Neuronal stem cell (in vitro differentiated cells): ENCODE measurements at regions not wholly inside any gene's neighbourhood (a gene's known extent, or its start where the extent isn't known, plus 50 kb on each side); places are given as distances from the start of the nearest gene placed in this dataset.

ENCODE experiments used
- DNase-seq: peaks from one replicate; pipeline ENCODE4 v3.0.0-alpha.2; 2013; ENCODE audit warnings: low spot score
- H2AFZ ChIP-seq: one replicate; pipeline ENCODE4 v1.6.1; 2013; ENCODE audit warnings: mild to moderate bottlenecking, low read length, inconsistent platforms
- H2AK5ac ChIP-seq: 2 replicates; pipeline ENCODE4 v1.6.1; 2013; ENCODE audit warnings: low read depth, mild to moderate bottlenecking, inconsistent platforms, low read length, moderate library complexity, mixed read lengths
- H2BK120ac ChIP-seq: 2 replicates; pipeline ENCODE4 v1.6.1; 2013; ENCODE audit warnings: low read depth, mild to moderate bottlenecking, inconsistent platforms, low read length, moderate library complexity, mixed read lengths
- H2BK12ac ChIP-seq: one replicate; pipeline ENCODE4 v1.6.1; 2013; ENCODE audit warnings: low read length, inconsistent platforms
- H2BK15ac ChIP-seq: 2 replicates; pipeline ENCODE4 v1.6.1; 2013; ENCODE audit warnings: mild to moderate bottlenecking, low read length, inconsistent platforms, mixed read lengths
- H2BK5ac ChIP-seq: one replicate; pipeline ENCODE4 v1.6.1; 2013; ENCODE audit warnings: inconsistent platforms, mild to moderate bottlenecking, low read length, moderate library complexity
- H3K14ac ChIP-seq: one replicate; pipeline ENCODE4 v1.6.1; 2013; ENCODE audit warnings: low read length, inconsistent platforms
- H3K18ac ChIP-seq: 2 replicates; pipeline ENCODE4 v1.6.1; 2013; ENCODE audit warnings: low read length, inconsistent platforms
- H3K23ac ChIP-seq: 2 replicates; pipeline ENCODE4 v1.6.1; 2013; ENCODE audit warnings: low read depth, mild to moderate bottlenecking, mixed read lengths, low read length, inconsistent platforms; ENCODE audit not compliant: poor library complexity
- H3K27ac ChIP-seq: replicated peaks from 3 replicates; pipeline ENCODE4 v1.5.1; 2013; ENCODE audit warnings: low read length, inconsistent platforms
- H3K27me3 ChIP-seq, 3 experiments: 2 replicates each; pipeline ENCODE4 v1.6.1; 2013; ENCODE audit warnings: low read length in 3 of 3, mild to moderate bottlenecking in 2 of 3, inconsistent platforms in 1 of 3, low read depth in 1 of 3, mixed read lengths in 1 of 3, moderate library complexity in 1 of 3; ENCODE audit not compliant: control insufficient read depth in 3 of 3, insufficient read depth in 3 of 3
- H3K36me3 ChIP-seq, 2 donors: replicated peaks in 1 of 2; 2 replicates each; pipeline ENCODE4 v1.6.1; 2013; ENCODE audit warnings: low read length in 2 of 2; ENCODE audit not compliant: control insufficient read depth in 2 of 2, insufficient read depth in 2 of 2
- H3K4ac ChIP-seq: 2 replicates; pipeline ENCODE4 v1.6.1; 2013; ENCODE audit warnings: inconsistent platforms, mild to moderate bottlenecking, low read length, moderate library complexity
- H3K4me1 ChIP-seq, 2 donors: 1 replicate in 1 of 2; 2 replicates in 1 of 2; pipeline ENCODE4 v1.6.1; 2013; ENCODE audit warnings: low read length in 2 of 2, low read depth in 1 of 2; ENCODE audit not compliant: control insufficient read depth in 2 of 2, insufficient read depth in 1 of 2
- H3K4me2 ChIP-seq: one replicate; pipeline ENCODE4 v1.6.1; 2013; ENCODE audit warnings: mild to moderate bottlenecking, low read length, inconsistent platforms; ENCODE audit not compliant: insufficient read depth, poor library complexity, severe bottlenecking
- H3K4me3 ChIP-seq, 2 donors: 2 replicates each; pipeline ENCODE4 v1.5.1; 2013; ENCODE audit warnings: low read length in 2 of 2, mild to moderate bottlenecking in 2 of 2, inconsistent platforms in 1 of 2, moderate library complexity in 1 of 2
- H3K79me1 ChIP-seq: one replicate; pipeline ENCODE4 v1.6.1; 2013; ENCODE audit warnings: low read depth, mild to moderate bottlenecking, inconsistent platforms, low read length, moderate library complexity
- H3K9ac ChIP-seq: one replicate; pipeline ENCODE4 v1.6.1; 2013; ENCODE audit warnings: mild to moderate bottlenecking, low read depth, low read length, inconsistent platforms; ENCODE audit not compliant: poor library complexity
- H3K9me3 ChIP-seq, 2 donors: replicated peaks in 1 of 2; 2 replicates each; pipeline versions ENCODE3 to v1.6.1; 2013; ENCODE audit warnings: low read length in 2 of 2, mild to moderate bottlenecking in 2 of 2, inconsistent platforms in 1 of 2, low read depth in 1 of 2, mixed read lengths in 1 of 2, moderate library complexity in 1 of 2; ENCODE audit not compliant: control insufficient read depth in 2 of 2, insufficient read depth in 1 of 2
- H4K8ac ChIP-seq: one replicate; pipeline ENCODE4 v1.6.1; 2013; ENCODE audit warnings: low read depth, mild to moderate bottlenecking, inconsistent platforms, low read length, moderate library complexity
- H4K91ac ChIP-seq: one replicate; pipeline ENCODE4 v1.6.1; 2013; ENCODE audit warnings: low read length, low read depth, mild to moderate bottlenecking, inconsistent platforms; ENCODE audit not compliant: poor library complexity
- WGBS, 2 donors: extraction: QIAGEN DNeasy Blood & Tissue Kit; methylation state at CpG; one replicate each; pipeline ENCODE4 v1.1.7; 2013; ENCODE audit warnings: missing lambda C conversion rate in 2 of 2, mixed read lengths in 1 of 2; ENCODE audit not compliant: insufficient read length in 2 of 2, insufficient replicate concordance in 1 of 2; ENCODE audit errors: extremely low coverage in 2 of 2; 5-methylcytosine and 5-hydroxymethylcytosine counted together

DNA sequence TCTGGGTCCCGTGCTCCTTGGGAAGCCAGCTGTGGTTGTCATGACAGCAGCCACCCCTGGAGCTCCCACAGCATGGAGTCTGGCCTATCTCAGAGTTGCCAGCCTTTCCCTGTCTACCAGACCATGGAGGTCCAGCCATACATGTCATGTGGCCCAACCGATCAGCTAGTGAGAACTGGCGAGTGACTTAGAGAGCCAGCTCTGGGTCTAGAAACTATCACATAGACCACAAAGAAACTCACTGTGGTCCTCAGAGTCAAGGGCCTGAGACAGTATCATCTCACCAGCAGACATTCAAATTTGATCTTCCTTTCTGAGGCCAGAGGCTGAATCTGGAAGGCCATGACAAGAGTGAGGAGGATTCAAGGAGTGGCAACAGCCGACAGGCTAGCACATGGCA is 223.3 kb upstream of the GPR26 start:
- no peak overlapping the region for H2BK15ac ChIP-seq
- no peak overlapping the region for H3K4me2 ChIP-seq
- H2AK5ac ChIP-seq: no peak overlapping the region
- no peak overlapping the region for H3K23ac ChIP-seq
- no peak overlapping the region for H3K27ac ChIP-seq
- H3K27me3 ChIP-seq: no peaks in the 10 kb centered on the region
- H3K4me3 ChIP-seq: no peak overlapping the region
- H2BK12ac ChIP-seq: no peak overlapping the region
- no peak overlapping the region for H2BK120ac ChIP-seq
- no peak overlapping the region for H3K4ac ChIP-seq
- no peak overlapping the region for H3K14ac ChIP-seq
- H3K18ac ChIP-seq: no peak overlapping the region
- no peak overlapping the region for H3K9ac ChIP-seq
- no CpG with 5 or more reads among the region's 4 CpGs for WGBS, 2 donors
- no peaks in the 10 kb centered on the region for H3K79me1 ChIP-seq
- no peak for DNase-seq
- no peak overlapping the region for H4K8ac ChIP-seq
- H3K36me3 ChIP-seq: no peaks in the 10 kb centered on the region
- no peaks in the 10 kb centered on the region for H3K9me3 ChIP-seq
- H2AFZ ChIP-seq: no peak overlapping the region
- no peak overlapping the region for H2BK5ac ChIP-seq
- peaks cover 0 to 7% of the 10 kb centered on the region in 2 donors for H3K4me1 ChIP-seq
- H4K91ac ChIP-seq: no peak overlapping the region

GRCh38 chr10:123443924-123444323 is 222.2 kb upstream of the GPR26 start:
- Histone ChIP-seq H3K23ac (no peak overlapping the region), H3K4me2 (no peak overlapping the region), H3K4ac (no peak overlapping the region), H3K36me3 (no peaks in the 10 kb centered on the region), H4K8ac (no peak overlapping the region), H3K79me1 (no peaks in the 10 kb centered on the region), H3K9ac (no peak overlapping the region), H2BK5ac (no peak overlapping the region), H3K4me1 (peaks cover 0 to 7% of the 10 kb centered on the region in 2 donors), H4K91ac (no peak overlapping the region), H3K27me3 (no peaks in the 10 kb centered on the region), H2BK15ac (no peak overlapping the region), H3K14ac (no peak overlapping the region), H3K9me3 (no peaks in the 10 kb centered on the region), H3K4me3 (no peak overlapping the region), H2AK5ac (no peak overlapping the region), H3K27ac (no peak overlapping the region), H3K18ac (no peak overlapping the region), H2BK12ac (peak overlapping the region; percentile 43), H2BK120ac (no peak overlapping the region), H2AFZ (no peak overlapping the region)
- no peak for DNase-seq

GRCh38 chr10:123445261-123445775 is 220.8 kb upstream of the GPR26 start:
- no peak overlapping the region for H2AFZ ChIP-seq
- H3K27ac ChIP-seq: no peak overlapping the region
- H2BK12ac ChIP-seq: no peak overlapping the region
- H3K18ac ChIP-seq: peak overlapping the region; percentile 2
- H2BK5ac ChIP-seq: no peak overlapping the region
- no peak overlapping the region for H2AK5ac ChIP-seq
- H3K4ac ChIP-seq: no peak overlapping the region
- no peak overlapping the region for H4K91ac ChIP-seq
- DNase-seq: no peak
- no CpG with 5 or more reads among the region's 8 CpGs for WGBS, 2 donors
- no peaks in the 10 kb centered on the region for H3K79me1 ChIP-seq
- H3K4me3 ChIP-seq: peak overlapping the region in 1 of 2 donors; percentile 1
- H2BK120ac ChIP-seq: no peak overlapping the region
- H2BK15ac ChIP-seq: no peak overlapping the region
- no peak overlapping the region for H3K9ac ChIP-seq
- no peak overlapping the region for H3K14ac ChIP-seq
- H3K23ac ChIP-seq: no peak overlapping the region
- no peak overlapping the region for H4K8ac ChIP-seq
- H3K4me1 ChIP-seq: peaks cover 0 to 7% of the 10 kb centered on the region in 2 donors
- no peaks in the 10 kb centered on the region for H3K27me3 ChIP-seq
- no peaks in the 10 kb centered on the region for H3K9me3 ChIP-seq
- no peaks in the 10 kb centered on the region for H3K36me3 ChIP-seq
- no peak overlapping the region for H3K4me2 ChIP-seq

GRCh38 chr10:123446449-123447156 is 219.6 kb upstream of the GPR26 start:
- H2BK120ac ChIP-seq: no peak overlapping the region

More at GRCh38 chr10:123446449-123447156, 219.6 kb upstream of the GPR26 start:
- peak overlapping the region; percentile 69 for H2AK5ac ChIP-seq
- no peak overlapping the region for H4K91ac ChIP-seq
- H3K23ac ChIP-seq: no peak overlapping the region
- H2AFZ ChIP-seq: no peak overlapping the region
- peak overlapping the region; percentile 68 for H3K18ac ChIP-seq
- no peak overlapping the region for H3K4me3 ChIP-seq
- no peak overlapping the region for H2BK15ac ChIP-seq
- no peaks in the 10 kb centered on the region for H3K79me1 ChIP-seq
- no peaks in the 10 kb centered on the region for H3K36me3 ChIP-seq
- no peak overlapping the region for H3K4ac ChIP-seq
- no peaks in the 10 kb centered on the region for H3K27me3 ChIP-seq
- H3K27ac ChIP-seq: no peak overlapping the region
- no peak overlapping the region for H3K9ac ChIP-seq
- H3K9me3 ChIP-seq: no peaks in the 10 kb centered on the region
- H2BK5ac ChIP-seq: no peak overlapping the region
- no peak overlapping the region for H3K4me2 ChIP-seq
- H2BK12ac ChIP-seq: no peak overlapping the region
- no peak for DNase-seq
- peaks cover 0 to 7% of the 10 kb centered on the region in 2 donors for H3K4me1 ChIP-seq
- H4K8ac ChIP-seq: no peak overlapping the region
- peak overlapping the region; percentile 3 for H3K14ac ChIP-seq
- no CpG with 5 or more reads among the region's 10 CpGs for WGBS, 2 donors
